ENCODE measurements at regions not wholly inside any gene's neighbourhood (a gene's known extent, or its start where the extent isn't known, plus 50 kb on each side); places are given as distances from the start of the nearest gene placed in this dataset.
"Not testable (repeated sequence)": the region's sequence is repeated elsewhere in the genome, so short reads cannot be mapped to it uniquely, and the experiment has no call there.

DNA sequence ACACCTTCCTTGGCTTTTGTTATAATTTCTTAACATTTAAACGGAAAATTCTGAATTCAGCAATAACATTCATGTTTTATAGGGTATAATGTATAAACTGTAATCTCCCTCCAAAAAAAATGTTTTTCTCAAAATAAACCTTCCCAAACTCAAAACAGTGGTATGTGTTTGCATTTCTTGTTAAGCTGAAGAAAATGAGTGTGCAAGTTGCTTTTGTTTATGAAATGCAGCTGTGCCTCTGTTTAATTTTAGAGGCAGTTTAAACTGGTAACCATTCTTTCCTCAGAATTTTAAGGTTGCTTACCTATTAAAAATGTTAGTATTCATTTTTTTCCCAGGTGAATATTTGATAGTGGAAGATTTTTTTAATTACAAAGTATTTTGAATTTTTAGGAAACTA, 105.0 kb upstream of the ANKRD50 start:
- Histone ChIP-seq H3K27me3 (ENCODE audit: low read depth, low read length) (no peaks in the 10 kb centered on the region), H4K20me1 (ENCODE audit: insufficient read depth, low read length) (no peaks in the 10 kb centered on the region), H3K36me3 (replicated peaks; ENCODE audit: low read depth, low read length) (no peaks in the 10 kb centered on the region), H3K27ac (ENCODE audit: low read length) (no peak overlapping the region), H3K79me2 (ENCODE audit: low read length) (no peaks in the 10 kb centered on the region), H3K4me2 (ENCODE audit: low read length) (no peak overlapping the region), H3K4me3 (ENCODE audit: low read length) (no peak overlapping the region), H3K9me3 (ENCODE audit: insufficient read depth, low read length) (no peaks in the 10 kb centered on the region), H3K9ac (ENCODE audit: low read length) (no peak overlapping the region), H2AFZ (ENCODE audit: low read depth, low read length) (no peak overlapping the region), H3K4me1 (ENCODE audit: low read length) (no peaks in the 10 kb centered on the region)
- TF ChIP-seq, protein P1, sequence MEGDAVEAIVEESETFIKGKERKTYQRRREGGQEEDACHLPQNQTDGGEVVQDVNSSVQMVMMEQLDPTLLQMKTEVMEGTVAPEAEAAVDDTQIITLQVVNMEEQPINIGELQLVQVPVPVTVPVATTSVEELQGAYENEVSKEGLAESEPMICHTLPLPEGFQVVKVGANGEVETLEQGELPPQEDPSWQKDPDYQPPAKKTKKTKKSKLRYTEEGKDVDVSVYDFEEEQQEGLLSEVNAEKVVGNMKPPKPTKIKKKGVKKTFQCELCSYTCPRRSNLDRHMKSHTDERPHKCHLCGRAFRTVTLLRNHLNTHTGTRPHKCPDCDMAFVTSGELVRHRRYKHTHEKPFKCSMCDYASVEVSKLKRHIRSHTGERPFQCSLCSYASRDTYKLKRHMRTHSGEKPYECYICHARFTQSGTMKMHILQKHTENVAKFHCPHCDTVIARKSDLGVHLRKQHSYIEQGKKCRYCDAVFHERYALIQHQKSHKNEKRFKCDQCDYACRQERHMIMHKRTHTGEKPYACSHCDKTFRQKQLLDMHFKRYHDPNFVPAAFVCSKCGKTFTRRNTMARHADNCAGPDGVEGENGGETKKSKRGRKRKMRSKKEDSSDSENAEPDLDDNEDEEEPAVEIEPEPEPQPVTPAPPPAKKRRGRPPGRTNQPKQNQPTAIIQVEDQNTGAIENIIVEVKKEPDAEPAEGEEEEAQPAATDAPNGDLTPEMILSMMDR (IDR thresholded peaks at IDR 0.05; ENCODE audit: low read depth, low read length): no peak
- TF ChIP-seq EZH2phosphoT487 (IDR thresholded peaks at IDR 0.05; ENCODE audit: low read depth): no peak

DNA sequence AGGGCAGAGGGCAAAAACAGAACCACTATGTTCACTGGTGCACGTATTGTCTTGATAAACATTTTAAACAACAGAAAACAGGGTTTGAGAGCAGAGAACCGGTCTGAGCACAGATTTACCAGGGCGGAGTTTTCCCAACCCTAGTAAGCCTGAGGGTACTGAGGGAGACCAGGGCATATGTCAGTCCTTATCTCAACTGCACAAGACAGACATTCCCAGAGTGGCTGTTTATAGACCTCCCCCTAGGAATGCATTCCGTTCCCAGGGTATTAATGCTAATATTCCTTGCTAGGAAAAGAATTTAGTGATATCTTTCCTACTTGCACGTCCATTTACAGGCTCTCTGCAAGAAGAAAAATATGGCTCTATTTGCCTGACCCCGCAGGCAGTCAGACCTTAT, 99.7 kb upstream of the ANKRD50 start:
- H3K27ac ChIP-seq (ENCODE audit: low read length); H3K36me3 ChIP-seq (replicated peaks; ENCODE audit: low read depth, low read length); H4K20me1 ChIP-seq (ENCODE audit: insufficient read depth, low read length); H3K4me1 ChIP-seq (ENCODE audit: low read length); H3K9ac ChIP-seq (ENCODE audit: low read length); H3K27me3 ChIP-seq (ENCODE audit: low read depth, low read length); H3K79me2 ChIP-seq (ENCODE audit: low read length); H3K4me2 ChIP-seq (ENCODE audit: low read length); H3K4me3 ChIP-seq (ENCODE audit: low read length); H3K9me3 ChIP-seq (ENCODE audit: insufficient read depth, low read length); H2AFZ ChIP-seq (ENCODE audit: low read depth, low read length): not testable (repeated sequence)

DNA sequence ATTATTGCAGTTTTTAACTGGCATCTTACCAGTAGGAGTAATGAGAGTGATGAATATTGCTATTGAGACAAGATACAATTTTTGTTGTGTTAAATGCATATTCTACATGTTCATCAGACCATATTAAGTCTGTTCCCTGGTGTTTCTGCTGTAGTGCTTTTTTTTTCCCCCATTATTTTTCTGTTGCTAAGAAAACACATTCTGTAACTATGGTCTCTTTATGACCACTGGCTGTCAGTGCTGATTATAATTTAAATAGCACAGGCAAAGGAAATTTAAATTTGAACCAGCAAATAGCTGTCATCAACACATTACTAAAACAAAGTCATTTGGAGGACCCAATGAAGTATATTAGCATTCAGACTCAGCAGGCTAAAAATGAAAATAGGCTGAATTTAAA, 98.3 kb upstream of the ANKRD50 start:
- Histone ChIP-seq H3K4me2 (ENCODE audit: low read length) (no peak overlapping the region), H3K9ac (ENCODE audit: low read length) (no peak overlapping the region)

DNA sequence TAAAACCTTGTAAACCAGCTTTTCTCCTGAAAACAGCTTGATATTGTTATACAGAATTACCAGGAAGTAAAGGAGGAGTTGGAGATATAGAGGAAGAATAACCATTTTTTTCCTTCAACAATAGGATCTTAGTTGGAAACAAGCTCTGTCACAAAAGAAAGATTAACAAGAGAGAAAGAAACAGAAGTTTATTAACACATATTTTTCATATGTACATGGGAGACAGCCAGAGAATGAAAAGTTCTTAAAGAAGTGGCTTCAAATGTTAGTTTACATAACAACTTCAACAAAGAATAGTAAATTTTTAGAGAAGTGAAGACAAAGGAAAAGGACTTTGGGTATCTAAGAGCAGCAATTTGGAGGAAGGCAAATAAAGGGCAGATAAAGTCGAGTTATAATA, 94.9 kb upstream of the ANKRD50 start:
- H2AFZ ChIP-seq (ENCODE audit: low read depth, low read length): no peak overlapping the region

More for the DNA sequence above, 98.3 kb upstream of the ANKRD50 start:
- Histone ChIP-seq H3K79me2 (ENCODE audit: low read length) (no peaks in the 10 kb centered on the region), H2AFZ (ENCODE audit: low read depth, low read length) (no peak overlapping the region), H3K27ac (ENCODE audit: low read length) (no peak overlapping the region), H3K9me3 (ENCODE audit: insufficient read depth, low read length) (peaks cover 15% of the 10 kb centered on the region; the same call in 1 of the 2 replicates), H3K27me3 (ENCODE audit: low read depth, low read length) (no peaks in the 10 kb centered on the region), H4K20me1 (ENCODE audit: insufficient read depth, low read length) (no peaks in the 10 kb centered on the region), H3K4me3 (ENCODE audit: low read length) (no peak overlapping the region), H3K4me1 (ENCODE audit: low read length) (peaks cover 10% of the 10 kb centered on the region), H3K36me3 (replicated peaks; ENCODE audit: low read depth, low read length) (peaks cover 16% of the 10 kb centered on the region)
- TF ChIP-seq EZH2phosphoT487 (IDR thresholded peaks at IDR 0.05; ENCODE audit: low read depth): no peak
- TF ChIP-seq, protein P1 (IDR thresholded peaks at IDR 0.05; ENCODE audit: low read depth, low read length): no peak

More for the DNA sequence above, 94.9 kb upstream of the ANKRD50 start:
- no peak overlapping the region for H3K9ac ChIP-seq (ENCODE audit: low read length)
- H4K20me1 ChIP-seq (ENCODE audit: insufficient read depth, low read length): no peaks in the 10 kb centered on the region
- peaks cover 16% of the 10 kb centered on the region for H3K36me3 ChIP-seq (replicated peaks; ENCODE audit: low read depth, low read length)
- no peaks in the 10 kb centered on the region for H3K79me2 ChIP-seq (ENCODE audit: low read length)
- H3K27me3 ChIP-seq (ENCODE audit: low read depth, low read length): no peaks in the 10 kb centered on the region
- H3K4me3 ChIP-seq (ENCODE audit: low read length): no peak overlapping the region
- peaks cover 43% of the 10 kb centered on the region for H3K4me1 ChIP-seq (ENCODE audit: low read length)
- peaks cover 15% of the 10 kb centered on the region; the same call in 1 of the 2 replicates for H3K9me3 ChIP-seq (ENCODE audit: insufficient read depth, low read length)
- H3K27ac ChIP-seq (ENCODE audit: low read length): no peak overlapping the region
- TF ChIP-seq, protein P1 (IDR thresholded peaks at IDR 0.05; ENCODE audit: low read depth, low read length): no peak
- no peak for TF ChIP-seq EZH2phosphoT487 (IDR thresholded peaks at IDR 0.05; ENCODE audit: low read depth)
- no peak overlapping the region for H3K4me2 ChIP-seq (ENCODE audit: low read length)

Measured in OCI-LY3 (cell line).